ENCODE measurements at regions not wholly inside any gene's neighbourhood (a gene's known extent, or its start where the extent isn't known, plus 50 kb on each side); places are given as distances from the start of the nearest gene placed in this dataset.
A peak's percentile ranks its signal among the peaks of the same experiment; 100 is the strongest.

DNA sequence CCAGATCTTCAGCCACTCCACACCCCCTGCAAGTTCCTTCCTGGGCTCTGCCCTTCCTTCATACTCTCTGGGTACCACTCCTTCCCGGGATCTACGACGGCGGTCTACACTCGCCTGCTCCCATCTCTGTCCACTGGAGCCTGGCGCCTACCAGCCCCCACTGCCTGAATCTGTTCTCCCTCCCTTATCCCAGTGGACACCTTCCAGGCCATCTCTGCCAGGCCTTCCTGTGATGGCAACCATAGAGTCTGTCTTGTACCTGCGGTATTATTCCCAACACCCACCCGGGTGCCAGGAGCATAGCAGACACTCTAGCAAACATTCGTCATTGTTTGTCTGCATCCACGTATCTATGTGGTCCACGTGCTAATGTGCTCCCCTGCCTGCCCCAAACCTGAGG, 140.9 kb downstream of the ZFP36L2 start:
- Histone ChIP-seq H3K4me1 (ENCODE audit: insufficient read depth, low read length, poor library complexity, severe bottlenecking) (peaks cover 41% of the 10 kb centered on the region), H3K4me3 (ENCODE audit: low read depth, low read length, poor library complexity, severe bottlenecking) (no peak overlapping the region), H3K36me3 (ENCODE audit: insufficient read depth, low read length, poor library complexity, severe bottlenecking) (no peaks in the 10 kb centered on the region), H3K27me3 (replicated peaks; ENCODE audit: insufficient read depth, low read depth, low read length, poor library complexity) (no peaks in the 10 kb centered on the region), H3K27ac (ENCODE audit: low read depth, low read length, poor library complexity, severe bottlenecking) (no peak overlapping the region), H3K9me3 (ENCODE audit: low read depth, low read length, poor library complexity, severe bottlenecking) (peaks cover 5% of the 10 kb centered on the region)
- CTCF ChIA-PET, result no interaction called here
- intact Hi-C loops (cut with micrococcal nuclease; ENCODE audit: unreplicated experiment), result no loop called here
- BruUV-seq (replicated peaks), result no TSS peak
- POLR2A ChIA-PET (ENCODE audit: low non-redundant PET), result no interaction called here
- DNase-seq (ENCODE audit: low spot score), result no peak
- TF ChIP-seq, protein P1, sequence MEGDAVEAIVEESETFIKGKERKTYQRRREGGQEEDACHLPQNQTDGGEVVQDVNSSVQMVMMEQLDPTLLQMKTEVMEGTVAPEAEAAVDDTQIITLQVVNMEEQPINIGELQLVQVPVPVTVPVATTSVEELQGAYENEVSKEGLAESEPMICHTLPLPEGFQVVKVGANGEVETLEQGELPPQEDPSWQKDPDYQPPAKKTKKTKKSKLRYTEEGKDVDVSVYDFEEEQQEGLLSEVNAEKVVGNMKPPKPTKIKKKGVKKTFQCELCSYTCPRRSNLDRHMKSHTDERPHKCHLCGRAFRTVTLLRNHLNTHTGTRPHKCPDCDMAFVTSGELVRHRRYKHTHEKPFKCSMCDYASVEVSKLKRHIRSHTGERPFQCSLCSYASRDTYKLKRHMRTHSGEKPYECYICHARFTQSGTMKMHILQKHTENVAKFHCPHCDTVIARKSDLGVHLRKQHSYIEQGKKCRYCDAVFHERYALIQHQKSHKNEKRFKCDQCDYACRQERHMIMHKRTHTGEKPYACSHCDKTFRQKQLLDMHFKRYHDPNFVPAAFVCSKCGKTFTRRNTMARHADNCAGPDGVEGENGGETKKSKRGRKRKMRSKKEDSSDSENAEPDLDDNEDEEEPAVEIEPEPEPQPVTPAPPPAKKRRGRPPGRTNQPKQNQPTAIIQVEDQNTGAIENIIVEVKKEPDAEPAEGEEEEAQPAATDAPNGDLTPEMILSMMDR (conservative IDR thresholded peaks at IDR 0.05; ENCODE audit: low read depth, low read length), result no peak

DNA sequence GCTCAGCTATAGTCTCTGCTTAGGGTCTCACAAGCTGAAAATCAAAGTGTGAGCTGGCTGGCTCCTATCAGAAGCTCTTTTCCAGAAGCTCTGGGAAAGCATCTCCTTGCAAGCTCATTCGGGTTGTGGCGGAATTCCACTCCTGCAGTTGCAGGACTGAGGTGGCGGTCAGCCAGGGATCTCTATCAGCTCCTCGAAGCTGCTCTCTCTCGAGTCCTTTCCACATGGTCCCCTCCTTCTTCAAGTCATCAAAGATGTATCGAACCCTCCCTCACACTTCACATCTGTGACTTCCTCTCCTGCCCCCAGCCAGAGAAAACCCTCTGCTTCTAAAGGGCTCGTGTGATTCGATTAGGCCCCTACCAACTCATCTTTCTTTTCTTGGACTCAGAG, 141.7 kb downstream of the ZFP36L2 start:
- no peak for TF ChIP-seq EZH2 (IDR thresholded peaks at IDR 0.05; ENCODE audit: borderline replicate concordance, low read depth, low read length, poor library complexity, severe bottlenecking)
- TF ChIP-seq, protein P1 (conservative IDR thresholded peaks at IDR 0.05; ENCODE audit: low read depth, low read length), result no peak
- POLR2A ChIA-PET (ENCODE audit: low non-redundant PET), result no interaction called here
- Histone ChIP-seq H3K36me3 (ENCODE audit: insufficient read depth, low read length, poor library complexity, severe bottlenecking) (no peaks in the 10 kb centered on the region), H3K9me3 (ENCODE audit: low read depth, low read length, poor library complexity, severe bottlenecking) (no peaks in the 10 kb centered on the region), H3K27me3 (replicated peaks; ENCODE audit: insufficient read depth, low read depth, low read length, poor library complexity) (no peaks in the 10 kb centered on the region), H3K4me1 (ENCODE audit: insufficient read depth, low read length, poor library complexity, severe bottlenecking) (peaks cover 41% of the 10 kb centered on the region), H3K27ac (ENCODE audit: low read depth, low read length, poor library complexity, severe bottlenecking) (no peak overlapping the region), H3K4me3 (ENCODE audit: low read depth, low read length, poor library complexity, severe bottlenecking) (no peak overlapping the region)
- CTCF ChIA-PET, result no interaction called here
- DNase-seq (ENCODE audit: low spot score), result no peak
- intact Hi-C loops (cut with micrococcal nuclease; ENCODE audit: unreplicated experiment), result no loop called here
- BruUV-seq (replicated peaks), result no TSS peak

GRCh38 chr2:43083710-43084698, 142.4 kb downstream of the ZFP36L2 start:
- CTCF ChIA-PET, result interaction anchor here (0.5 kb wide), 1 partner anchor 11 kb away, joined by 7 read pairs; no protein-coding TSS in a partner anchor
- H3K27ac ChIP-seq (ENCODE audit: low read depth, low read length, poor library complexity, severe bottlenecking), result no peak overlapping the region
- peaks cover 41% of the 10 kb centered on the region for H3K4me1 ChIP-seq (ENCODE audit: insufficient read depth, low read length, poor library complexity, severe bottlenecking)

More at GRCh38 chr2:43083710-43084698, 142.4 kb downstream of the ZFP36L2 start:
- no TSS peak for BruUV-seq (replicated peaks)
- TF ChIP-seq, protein P1 (conservative IDR thresholded peaks at IDR 0.05; ENCODE audit: low read depth, low read length), result no peak
- no peak for TF ChIP-seq EZH2 (IDR thresholded peaks at IDR 0.05; ENCODE audit: borderline replicate concordance, low read depth, low read length, poor library complexity, severe bottlenecking)
- DNase-seq (ENCODE audit: low spot score), result peak; percentile 55
- no peak overlapping the region for H3K4me3 ChIP-seq (ENCODE audit: low read depth, low read length, poor library complexity, severe bottlenecking)
- no peaks in the 10 kb centered on the region for H3K36me3 ChIP-seq (ENCODE audit: insufficient read depth, low read length, poor library complexity, severe bottlenecking)
- intact Hi-C loops (cut with micrococcal nuclease; ENCODE audit: unreplicated experiment), result no loop called here
- no peaks in the 10 kb centered on the region for H3K9me3 ChIP-seq (ENCODE audit: low read depth, low read length, poor library complexity, severe bottlenecking)
- H3K27me3 ChIP-seq (replicated peaks; ENCODE audit: insufficient read depth, low read depth, low read length, poor library complexity), result no peaks in the 10 kb centered on the region
- POLR2A ChIA-PET (ENCODE audit: low non-redundant PET), result no interaction called here
